IPS DF 6.9 (cell line): ENCODE measurements at regions not wholly inside any gene's neighbourhood (a gene's known extent, or its start where the extent isn't known, plus 50 kb on each side); places are given as distances from the start of the nearest gene placed in this dataset.

ENCODE experiments used
- DNase-seq: peaks from one replicate; pipeline ENCODE4 v3.0.0-alpha.2; 2013; ENCODE audit warnings: low read depth, low spot score
- H3K27ac ChIP-seq: one replicate; pipeline ENCODE4 v1.5.1; 2013; ENCODE audit warnings: low read length, control low read depth
- H3K27me3 ChIP-seq: 2 replicates; pipeline ENCODE4 v1.6.1; 2013; ENCODE audit warnings: mild to moderate bottlenecking, low read length; ENCODE audit not compliant: control insufficient read depth, insufficient read depth
- H3K36me3 ChIP-seq: 2 replicates; pipeline ENCODE4 v1.6.1; 2013; ENCODE audit warnings: low read length; ENCODE audit not compliant: control insufficient read depth, insufficient read depth
- H3K4me1 ChIP-seq: 2 replicates; pipeline ENCODE4 v1.6.1; 2013; ENCODE audit warnings: low read length; ENCODE audit not compliant: control insufficient read depth, insufficient read depth
- H3K4me3 ChIP-seq: 2 replicates; pipeline ENCODE4 v1.5.1; 2013; ENCODE audit warnings: mild to moderate bottlenecking, low read length
- H3K9me3 ChIP-seq: 2 replicates; pipeline ENCODE4 v1.6.1; 2013; ENCODE audit warnings: low read length, inconsistent platforms; ENCODE audit not compliant: control insufficient read depth, insufficient read depth
- WGBS: extraction: QIAGEN DNeasy Blood & Tissue Kit; methylation state at CpG from one replicate; pipeline ENCODE4 v1.1.7; 2013; ENCODE audit warnings: mixed read lengths, missing lambda C conversion rate; ENCODE audit not compliant: insufficient read length, insufficient coverage; 5-methylcytosine and 5-hydroxymethylcytosine counted together

GRCh38 chr3:124631727-124632126 lies 98.5 kb upstream of the UMPS start:
- Histone ChIP-seq H3K4me1 (peaks cover 7% of the 10 kb centered on the region; the same call in 1 of the 2 replicates), H3K4me3 (no peak overlapping the region), H3K27me3 (no peaks in the 10 kb centered on the region), H3K9me3 (no peaks in the 10 kb centered on the region), H3K36me3 (no peaks in the 10 kb centered on the region), H3K27ac (no peak overlapping the region)
- DNase-seq: no peak
- WGBS: no CpG with 5 or more reads among the region's 5 CpGs

- WGBS: no CpG with 5 or more reads among the region's 7 CpGs
- no peak for DNase-seq
- peaks cover 7% of the 10 kb centered on the region; the same call in 1 of the 2 replicates for H3K4me1 ChIP-seq
Observed at GRCh38 chr3:124632566-124633140, 97.6 kb upstream of the UMPS start.

GRCh38 chr3:124633524-124633923 lies 96.7 kb upstream of the UMPS start:
- Histone ChIP-seq H3K4me1 (peaks cover 7% of the 10 kb centered on the region; the same call in 1 of the 2 replicates), H3K9me3 (no peaks in the 10 kb centered on the region), H3K27me3 (no peaks in the 10 kb centered on the region), H3K27ac (no peak overlapping the region), H3K36me3 (no peaks in the 10 kb centered on the region), H3K4me3 (no peak overlapping the region)
- no CpG with 5 or more reads among the region's 3 CpGs for WGBS
- no peak for DNase-seq

More at GRCh38 chr3:124632566-124633140, 97.6 kb upstream of the UMPS start:
- no peaks in the 10 kb centered on the region for H3K9me3 ChIP-seq
- no peak overlapping the region for H3K4me3 ChIP-seq
- no peaks in the 10 kb centered on the region for H3K36me3 ChIP-seq
- H3K27me3 ChIP-seq: no peaks in the 10 kb centered on the region
- no peak overlapping the region for H3K27ac ChIP-seq

- peak; percentile 33 for DNase-seq
- Histone ChIP-seq H3K27me3 (no peaks in the 10 kb centered on the region), H3K36me3 (no peaks in the 10 kb centered on the region), H3K4me3 (no peak overlapping the region), H3K4me1 (peaks cover 7% of the 10 kb centered on the region; the same call in 1 of the 2 replicates), H3K27ac (no peak overlapping the region), H3K9me3 (no peaks in the 10 kb centered on the region)
- no CpG with 5 or more reads among the region's 15 CpGs for WGBS
Observed at GRCh38 chr3:124634210-124635168, 95.8 kb upstream of the UMPS start.

GRCh38 chr3:124635169-124635539 lies 95.1 kb upstream of the UMPS start:
- no CpG with 5 or more reads among the region's 1 CpG for whole genome bisulfite sequencing
- Histone ChIP-seq H3K9me3 (no peaks in the 10 kb centered on the region), H3K4me1 (peaks cover 7% of the 10 kb centered on the region; the same call in 1 of the 2 replicates), H3K27me3 (no peaks in the 10 kb centered on the region), H3K36me3 (no peaks in the 10 kb centered on the region), H3K4me3 (no peak overlapping the region), H3K27ac (no peak overlapping the region)
- no peak for DNase-seq

GRCh38 chr3:124636101-124636862 lies 94.0 kb upstream of the UMPS start:
- Histone ChIP-seq H3K36me3 (no peaks in the 10 kb centered on the region), H3K4me1 (peaks cover 7% of the 10 kb centered on the region; the same call in 1 of the 2 replicates), H3K27ac (no peak overlapping the region), H3K27me3 (no peaks in the 10 kb centered on the region), H3K4me3 (no peak overlapping the region), H3K9me3 (no peaks in the 10 kb centered on the region)
- no CpG with 5 or more reads among the region's 5 CpGs for WGBS
- no peak for DNase-seq

GRCh38 chr3:124636863-124637296 lies 93.4 kb upstream of the UMPS start:
- H3K9me3 ChIP-seq: no peaks in the 10 kb centered on the region
- H3K27me3 ChIP-seq: no peaks in the 10 kb centered on the region
- H3K27ac ChIP-seq: no peak overlapping the region
- peaks cover 7% of the 10 kb centered on the region; the same call in 1 of the 2 replicates for H3K4me1 ChIP-seq
- WGBS: no CpG with 5 or more reads among the region's 4 CpGs
- no peak for DNase-seq
- H3K4me3 ChIP-seq: no peak overlapping the region
- H3K36me3 ChIP-seq: no peaks in the 10 kb centered on the region

GRCh38 chr3:124639406-124640237 lies 90.6 kb upstream of the UMPS start:
- Histone ChIP-seq H3K4me3 (no peak overlapping the region), H3K27me3 (no peaks in the 10 kb centered on the region), H3K36me3 (no peaks in the 10 kb centered on the region), H3K27ac (no peak overlapping the region), H3K4me1 (peaks cover 4% of the 10 kb centered on the region; the same call in 1 of the 2 replicates), H3K9me3 (no peaks in the 10 kb centered on the region)
- WGBS: no CpG with 5 or more reads among the region's 6 CpGs
- DNase-seq: no peak

GRCh38 chr3:124640635-124641306 lies 89.5 kb upstream of the UMPS start:
- no peaks in the 10 kb centered on the region for H3K9me3 ChIP-seq
- DNase-seq: no peak
- peaks cover 1% of the 10 kb centered on the region; the same call in 1 of the 2 replicates for H3K4me1 ChIP-seq
- no peak overlapping the region for H3K27ac ChIP-seq
- WGBS: no CpG with 5 or more reads among the region's 9 CpGs
- H3K27me3 ChIP-seq: no peaks in the 10 kb centered on the region
- no peaks in the 10 kb centered on the region for H3K36me3 ChIP-seq
- no peak overlapping the region for H3K4me3 ChIP-seq
